Spleen (tissue), 11 donors: ENCODE measurements at regions not wholly inside any gene's neighbourhood (a gene's known extent, or its start where the extent isn't known, plus 50 kb on each side); places are given as distances from the start of the nearest gene placed in this dataset.

ENCODE experiments used
- DNase-seq: peaks from one replicate; pipeline ENCODE4 v3.0.0-alpha.2; 2020
- H3K27ac ChIP-seq, 8 donors: fragments of 200-600 bp; sonication (generic) in 7 of 8; 1 replicate in 4 of 8; 2 replicates in 4 of 8; pipeline versions ENCODE4 v1.5.0 to v1.8.0; 2016 to 2021; ENCODE audit warnings: inconsistent platforms in 4 of 8, mild to moderate bottlenecking in 4 of 8, moderate library complexity in 1 of 8
- H3K27me3 ChIP-seq, 7 donors: fragments of 200-600 bp; sonication (generic) in 6 of 7; replicated peaks in 1 of 7; 1 replicate in 4 of 7; 2 replicates in 3 of 7; pipeline versions ENCODE4 v1.5.0 to v1.8.0; 2016 to 2021; ENCODE audit warnings: inconsistent platforms in 3 of 7, mild to moderate bottlenecking in 1 of 7
- H3K36me3 ChIP-seq, 6 donors: fragments of 200-600 bp; sonication (generic) in 5 of 6; 1 replicate in 4 of 6; 2 replicates in 2 of 6; pipeline versions ENCODE4 v1.5.0 to v1.8.0; 2016 to 2021; ENCODE audit warnings: inconsistent platforms in 2 of 6
- H3K4me1 ChIP-seq, 6 donors: fragments of 200-600 bp; sonication (generic) in 5 of 6; 1 replicate in 3 of 6; 2 replicates in 3 of 6; pipeline versions ENCODE4 v1.5.0 to v1.8.0; 2016 to 2021; ENCODE audit warnings: inconsistent platforms in 3 of 6
- H3K4me3 ChIP-seq, 8 donors: fragments of 200-600 bp; sonication (generic) in 7 of 8; 1 replicate in 4 of 8; 2 replicates in 4 of 8; pipeline versions ENCODE4 v1.5.0 to v1.8.0; 2016 to 2021; ENCODE audit warnings: inconsistent platforms in 4 of 8, mild to moderate bottlenecking in 4 of 8, moderate library complexity in 2 of 8
- H3K9me3 ChIP-seq, 8 donors: fragments of 200-600 bp; sonication (generic) in 7 of 8; 1 replicate in 4 of 8; 2 replicates in 4 of 8; pipeline versions ENCODE4 v1.5.0 to v1.8.0; 2016 to 2021; ENCODE audit warnings: inconsistent platforms in 4 of 8
- CTCF ChIP-seq, 11 experiments: fragments of 200-600 bp in 7 of 11; fragments of 450-650 bp in 4 of 11; sonication (generic) in 4 of 11; IDR thresholded peaks in 8 of 11; conservative IDR thresholded peaks in 3 of 11; 1 replicate in 7 of 11; 2 replicates in 4 of 11; pipeline versions ENCODE4 v1.4.0 to v1.8.0; 2016 to 2021; ENCODE audit warnings: antibody characterized with exemption in 11 of 11, inconsistent platforms in 4 of 11, mild to moderate bottlenecking in 1 of 11
- POLR2A ChIP-seq, 3 donors: fragments of 450-650 bp; IDR thresholded peaks; one replicate each; pipeline ENCODE4 v1.5.1; 2017; ENCODE audit warnings: antibody characterized with exemption in 3 of 3, mild to moderate bottlenecking in 1 of 3
- POLR2AphosphoS5 ChIP-seq, 3 donors: sonication (generic); formaldehyde crosslinking; IDR thresholded peaks; one replicate each; pipeline ENCODE4 v1.5.1; 2017; ENCODE audit warnings: antibody characterized with exemption in 3 of 3
- WGBS, 5 donors: extraction: QIAGEN DNeasy Blood & Tissue Kit in 3 of 5; methylation state at CpG; one replicate each; pipeline versions ENCODE4 v1.1.5 to v1.1.7; 2013 to 2018; 5-methylcytosine and 5-hydroxymethylcytosine counted together
- intact Hi-C: fragments of 100-400 bp; cut with DNase I; formaldehyde crosslinking; loops from one replicate; pipeline ENCODE4 v1.15.0; 2023; ENCODE audit warnings: low total_unique reads
- donor health status: healthy with polysubstance abuse.
- donor health status: DM: no; HTN: no; CAD: no; lungs with moderate emphysema.
- donor health status: DM: no; HTN: no; CAD: no.
- donor health status: Bipolar disorder and iron deficiency.
- donor health status: healthy.
- donor health status: DM: no; HTN: no; CAD: no.
- donor health status: DM: yes; HTN: yes; CAD: no.

GRCh38 chr6:71577766-71578165 lies 289.2 kb downstream of the OGFRL1 start:
- H3K36me3 ChIP-seq = no peaks in the 10 kb centered on the region
- no peak overlapping the region for H3K27ac ChIP-seq
- H3K4me1 ChIP-seq = no peaks in the 10 kb centered on the region
- no peaks in the 10 kb centered on the region for H3K9me3 ChIP-seq
- no peak overlapping the region for H3K4me3 ChIP-seq
- DNase-seq = no peak
- TF ChIP-seq CTCF (IDR thresholded peaks at IDR 0.05 in 8 of 11, conservative IDR thresholded peaks at IDR 0.05 in 3 of 11) = no peak
- no peak for TF ChIP-seq POLR2A (IDR thresholded peaks at IDR 0.05)
- no peak for TF ChIP-seq POLR2AphosphoS5 (IDR thresholded peaks at IDR 0.05)
- intact Hi-C loops = no loop called here
- H3K27me3 ChIP-seq = no peaks in the 10 kb centered on the region

GRCh38 chr6:71579902-71580301 lies 291.3 kb downstream of the OGFRL1 start:
- intact Hi-C loops = no loop called here
- no peak for DNase-seq
- no peaks in the 10 kb centered on the region for H3K36me3 ChIP-seq
- H3K4me1 ChIP-seq = no peaks in the 10 kb centered on the region
- peaks cover 0 to 10% (median 2%) of the 10 kb centered on the region in 8 donors for H3K9me3 ChIP-seq
- no peak overlapping the region for H3K27ac ChIP-seq
- TF ChIP-seq CTCF (IDR thresholded peaks at IDR 0.05 in 8 of 11, conservative IDR thresholded peaks at IDR 0.05 in 3 of 11) = no peak
- TF ChIP-seq POLR2AphosphoS5 (IDR thresholded peaks at IDR 0.05) = no peak
- H3K4me3 ChIP-seq = no peak overlapping the region
- WGBS, 5 donors = 68 to 83% (median 81%) methylated on average over 1 of the region's 1 CpG
- no peaks in the 10 kb centered on the region for H3K27me3 ChIP-seq

- intact Hi-C loops = no loop called here
- H3K27ac ChIP-seq = no peak overlapping the region
- H3K4me3 ChIP-seq = no peak overlapping the region
- no peaks in the 10 kb centered on the region for H3K36me3 ChIP-seq
- TF ChIP-seq POLR2AphosphoS5 (IDR thresholded peaks at IDR 0.05) = no peak
- no peak for TF ChIP-seq CTCF (IDR thresholded peaks at IDR 0.05 in 8 of 11, conservative IDR thresholded peaks at IDR 0.05 in 3 of 11)
- no peak for TF ChIP-seq POLR2A (IDR thresholded peaks at IDR 0.05)
- WGBS, 5 donors = 33 to 68% (median 66%) methylated on average over 1 of the region's 1 CpG
- peaks cover 0 to 18% (median 2%) of the 10 kb centered on the region in 8 donors for H3K9me3 ChIP-seq
- H3K27me3 ChIP-seq = no peaks in the 10 kb centered on the region
- no peak for DNase-seq
- H3K4me1 ChIP-seq = no peaks in the 10 kb centered on the region
Measured at GRCh38 chr6:71582820-71583219, 294.2 kb downstream of the OGFRL1 start.

GRCh38 chr6:71584712-71585436 lies 296.3 kb downstream of the OGFRL1 start:
- TF ChIP-seq POLR2AphosphoS5 (IDR thresholded peaks at IDR 0.05) (no peak), CTCF (IDR thresholded peaks at IDR 0.05 in 8 of 11, conservative IDR thresholded peaks at IDR 0.05 in 3 of 11) (no peak), POLR2A (IDR thresholded peaks at IDR 0.05) (no peak)
- no peaks in the 10 kb centered on the region for H3K36me3 ChIP-seq
- H3K4me1 ChIP-seq = no peaks in the 10 kb centered on the region
- DNase-seq = peak; percentile 68
- intact Hi-C loops = no loop called here
- peaks cover 0 to 23% (median 2%) of the 10 kb centered on the region in 8 donors for H3K9me3 ChIP-seq
- no peak overlapping the region for H3K4me3 ChIP-seq
- no peak overlapping the region for H3K27ac ChIP-seq
- WGBS, 5 donors = 95 to 97% (median 96%) methylated on average over 34 to 44 of the region's 44 CpGs
- peaks cover 0 to 7% (median 0%) of the 10 kb centered on the region in 7 donors for H3K27me3 ChIP-seq
